Stimulated activated naive CD8-positive, alpha-beta T cell treated with anti-CD3 and anti-CD28 coated beads, Interleukin-15, Interleukin-2, amounts not matched to agents 100 U/mL and 50 U/mL, for 24 hours (primary cell): ENCODE measurements at regions not wholly inside any gene's neighbourhood (a gene's known extent, or its start where the extent isn't known, plus 50 kb on each side); places are given as distances from the start of the nearest gene placed in this dataset.

Source experiments
- ATAC-seq: fragments of 150-1000 bp; cut with Tn5 transposase; one replicate; pipeline ENCODE4 v1.10.0; 2021
- DNase-seq: peaks from one replicate; pipeline ENCODE4 v3.0.0; 2021

DNA sequence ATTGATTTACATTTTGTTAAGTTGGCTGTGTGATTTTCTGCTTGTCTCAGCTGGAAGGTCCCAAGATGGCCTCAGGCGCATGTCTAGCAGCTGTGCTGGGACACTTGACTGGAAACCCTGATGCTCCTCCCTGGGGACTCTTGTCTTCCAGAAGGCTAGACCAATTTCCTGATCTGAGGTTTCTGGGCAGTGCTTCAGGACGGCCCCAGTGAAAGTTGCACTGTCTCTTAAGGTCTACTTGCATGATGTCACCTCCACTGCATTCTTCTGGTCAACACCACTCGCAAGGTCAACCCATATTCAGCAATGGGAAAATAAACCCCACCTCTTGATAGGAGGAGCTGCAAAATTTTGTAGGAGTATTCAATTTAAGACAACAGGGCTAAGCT lies 116.0 kb downstream of the SALL1 start:
- DNase-seq, result no peak
- ATAC-seq, result no peak

DNA sequence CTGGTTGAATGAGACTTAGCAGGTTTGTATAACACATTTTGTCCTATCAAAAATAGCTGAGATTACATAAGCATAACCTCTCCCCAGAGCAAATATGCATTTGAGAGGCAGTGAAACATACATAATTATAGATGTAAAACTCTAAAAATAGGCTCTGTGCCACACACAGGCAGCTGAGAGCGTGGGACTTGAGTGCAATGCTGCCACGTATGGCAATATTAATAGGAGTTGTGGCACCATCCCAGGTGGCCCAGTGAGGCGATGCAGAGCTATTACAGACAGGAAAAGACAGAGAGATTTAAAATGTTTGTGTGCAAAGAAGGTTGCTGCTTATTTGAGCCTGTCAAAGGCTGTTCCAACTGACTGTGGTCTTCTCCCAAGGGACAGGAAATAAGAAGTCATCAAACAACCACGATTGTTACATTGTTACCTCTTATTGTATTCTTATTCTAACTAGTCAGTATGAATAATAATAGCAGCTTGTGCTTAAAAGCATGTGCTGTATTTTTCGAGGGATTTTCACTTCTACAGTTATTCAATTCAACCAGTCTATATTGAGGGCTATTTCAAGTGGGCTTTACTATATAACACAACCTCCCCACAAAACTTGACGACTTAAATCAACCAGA lies 116.5 kb downstream of the SALL1 start:
- ATAC-seq (no peak), DNase-seq (no peak)

DNA sequence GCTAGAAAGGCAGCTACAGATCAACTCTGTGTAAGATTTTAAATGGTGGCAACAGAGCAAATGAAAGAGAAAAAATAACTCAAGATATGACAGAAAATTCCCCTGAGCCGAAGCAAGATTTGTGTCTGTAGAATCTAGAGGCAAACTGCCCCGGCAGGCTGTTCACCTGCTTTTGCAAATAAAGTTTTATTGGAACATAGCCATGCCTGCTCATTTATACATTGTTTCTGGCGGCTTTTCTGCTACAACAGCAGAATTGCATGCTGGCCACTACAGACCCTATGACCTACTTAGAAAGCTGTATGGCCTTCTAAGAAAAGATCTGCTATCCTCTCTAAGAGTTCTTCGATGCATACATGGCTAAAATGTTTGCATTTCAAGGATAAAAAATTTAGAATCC lies 119.5 kb downstream of the SALL1 start:
- no peak for ATAC-seq
- no peak for DNase-seq

DNA sequence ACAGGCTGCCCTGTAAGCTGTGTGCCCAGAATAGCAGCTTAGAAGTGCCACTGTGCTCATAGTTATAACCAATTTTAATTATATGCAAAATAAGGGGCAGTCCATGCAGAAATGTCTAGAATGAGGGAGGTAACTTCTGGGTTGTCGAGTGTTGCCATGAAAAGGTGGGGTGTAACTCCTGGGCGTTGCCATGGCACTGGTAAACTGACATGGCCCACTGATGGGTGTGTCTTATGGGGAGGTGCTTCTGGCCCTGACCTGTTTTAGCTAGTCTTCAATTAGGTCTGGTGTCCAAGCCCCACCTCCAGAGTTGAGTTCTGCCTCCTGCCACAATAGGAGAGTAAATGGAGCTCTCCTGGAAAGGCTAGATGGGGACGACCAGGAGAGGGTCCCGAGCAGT lies 120.6 kb downstream of the SALL1 start:
- DNase-seq (no peak), ATAC-seq (no peak)

DNA sequence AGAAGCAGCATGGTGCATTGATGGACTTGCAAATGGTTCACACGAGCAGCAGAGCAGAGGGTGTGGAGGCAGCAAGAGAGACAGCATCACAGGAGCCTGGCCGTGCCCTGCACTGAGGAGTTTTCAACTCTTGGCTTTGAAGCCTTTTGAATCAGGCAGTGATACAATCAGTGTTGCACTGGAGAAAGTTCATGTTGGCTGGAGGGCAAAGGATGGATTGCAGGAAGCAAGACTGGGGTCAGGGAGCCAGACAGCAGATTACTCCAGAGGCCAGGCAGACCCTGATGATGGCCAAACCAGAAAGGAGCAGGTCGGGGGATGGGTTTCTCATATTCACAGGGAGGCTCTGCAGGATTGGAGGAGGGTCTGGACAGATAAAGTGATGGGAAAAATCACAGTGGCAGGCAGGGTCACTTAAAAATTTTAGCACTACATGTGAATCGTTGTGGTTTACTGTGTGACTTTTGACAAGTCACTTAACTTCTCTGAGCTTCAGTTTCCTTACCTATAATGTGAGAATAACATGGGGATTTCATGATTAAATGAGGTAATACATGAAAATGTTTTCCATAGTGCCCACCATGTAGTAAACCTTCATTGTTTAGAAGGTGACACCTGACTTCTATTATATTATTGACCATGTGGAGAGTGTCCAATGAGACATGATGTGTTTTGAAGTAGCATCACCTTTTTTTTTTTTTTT lies 125.3 kb downstream of the SALL1 start:
- no peak for DNase-seq
- ATAC-seq, result no peak

DNA sequence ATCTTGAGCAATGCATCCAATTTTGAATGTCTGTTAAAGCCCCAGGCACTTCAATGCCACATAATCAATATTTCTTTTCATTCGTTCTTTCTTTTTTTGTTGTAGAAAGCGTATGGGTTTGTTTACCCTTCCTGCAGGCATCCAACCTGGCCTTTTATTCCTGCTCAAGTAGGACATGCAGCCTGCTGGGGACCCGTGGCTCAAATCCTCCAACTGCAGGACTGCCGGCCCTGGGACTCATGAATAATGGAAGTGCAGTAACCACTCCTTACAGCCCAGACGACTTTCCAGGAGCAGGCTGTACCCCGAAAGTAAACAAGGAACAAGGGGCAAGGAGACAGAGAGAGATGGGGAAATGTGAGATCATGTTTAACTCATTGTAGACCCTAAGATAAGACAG lies 126.4 kb downstream of the SALL1 start:
- ATAC-seq, result no peak

DNA sequence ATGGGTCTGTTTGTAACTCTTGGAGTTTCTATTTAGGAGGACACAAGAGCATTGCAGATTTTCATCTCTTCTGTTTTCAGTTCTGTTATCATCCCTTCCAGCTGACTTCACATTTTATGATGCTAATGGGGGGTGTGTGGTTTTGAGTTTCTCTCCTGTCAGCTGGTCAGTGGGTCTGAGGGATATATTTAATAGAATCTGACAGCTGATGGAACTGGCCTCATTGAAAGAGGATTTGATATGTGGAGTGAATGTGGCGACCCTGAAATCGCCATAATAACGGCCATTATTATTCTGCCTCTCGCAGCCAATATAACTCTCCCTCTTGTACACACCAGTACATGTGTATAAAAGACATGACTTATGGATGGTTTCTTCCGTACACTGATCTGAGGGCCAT lies 128.1 kb downstream of the SALL1 start:
- ATAC-seq, result no peak
- DNase-seq, result no peak

More for the DNA sequence above, 126.4 kb downstream of the SALL1 start:
- no peak for DNase-seq

DNA sequence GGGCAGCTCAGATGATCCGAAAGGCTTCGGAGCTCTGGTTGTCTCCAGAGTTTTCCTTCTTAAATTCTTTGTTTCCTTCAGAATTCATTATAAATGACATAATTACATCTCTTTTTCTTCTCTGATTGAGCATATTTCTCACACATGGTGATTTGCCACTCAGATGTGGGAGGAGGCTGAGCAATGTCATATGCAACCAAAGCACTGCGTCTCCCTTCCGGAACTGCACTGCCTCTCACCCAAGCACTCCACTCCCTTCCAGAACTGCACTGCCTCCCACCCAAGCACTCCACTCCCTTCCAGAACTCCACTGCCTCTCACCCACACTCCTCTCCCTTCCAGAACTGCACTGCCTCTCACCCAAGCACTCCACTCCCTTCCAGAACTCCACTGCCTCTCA lies 131.5 kb downstream of the SALL1 start:
- no peak for DNase-seq

DNA sequence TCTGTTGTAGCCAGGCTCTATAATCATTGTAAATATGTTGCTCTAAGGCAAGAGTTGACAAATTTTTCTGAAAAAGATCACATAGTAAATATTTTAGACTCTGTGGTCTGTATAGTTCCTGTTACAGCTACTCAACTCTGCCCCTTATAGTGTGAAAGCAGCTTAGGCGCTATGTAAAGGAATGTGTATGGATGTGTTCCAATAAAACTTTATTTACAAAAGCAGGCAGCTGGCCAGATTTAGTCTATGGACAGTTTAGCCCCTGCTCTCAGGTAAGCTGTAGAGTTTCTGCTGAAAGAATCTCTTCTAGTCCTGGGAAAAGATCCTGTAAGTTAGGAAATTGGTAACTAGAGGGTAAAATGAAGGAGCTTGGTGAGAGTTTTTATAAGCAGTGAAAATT lies 133.1 kb downstream of the SALL1 start:
- DNase-seq, result no peak

More for the DNA sequence above, 131.5 kb downstream of the SALL1 start:
- ATAC-seq, result no peak

DNA sequence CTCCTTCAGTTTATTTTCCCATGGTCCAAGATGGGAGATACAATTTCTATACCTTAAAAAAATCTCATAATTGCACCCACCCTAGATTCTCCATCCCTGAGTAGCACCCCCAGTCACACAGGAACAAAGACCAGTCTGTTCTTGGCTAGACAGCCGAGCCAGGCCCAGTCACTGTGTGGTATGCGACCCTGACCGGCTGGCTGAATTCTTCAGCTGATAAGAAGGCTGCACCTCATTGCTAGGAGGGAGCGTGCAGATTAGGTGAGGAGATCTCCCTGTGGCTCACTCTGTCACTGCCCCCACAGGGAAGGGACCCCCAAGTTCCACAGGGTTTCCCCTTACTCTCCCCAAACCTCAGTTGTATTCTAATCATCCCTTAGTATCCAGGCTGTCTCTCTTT lies 138.7 kb downstream of the SALL1 start:
- ATAC-seq (no peak), DNase-seq (no peak)

More for the DNA sequence above, 133.1 kb downstream of the SALL1 start:
- no peak for ATAC-seq

DNA sequence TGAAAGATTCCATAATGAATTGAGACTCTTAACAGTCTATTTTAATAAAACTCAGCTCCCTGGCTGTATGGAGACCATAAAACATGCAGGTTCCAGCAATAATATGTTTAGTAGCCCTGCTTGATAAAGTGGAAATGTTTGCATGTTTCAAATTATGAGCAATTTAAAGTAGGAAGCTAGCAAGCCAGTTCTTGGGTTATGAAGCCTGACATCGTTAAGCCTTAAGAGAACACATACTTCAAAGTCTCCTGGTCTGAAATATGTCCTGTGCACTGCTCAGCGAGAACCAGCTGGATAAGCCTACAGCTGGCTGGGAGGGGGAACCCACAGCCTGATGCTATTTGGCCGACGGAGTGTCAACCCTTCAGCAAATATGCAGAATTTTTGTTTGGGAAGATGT lies 140.3 kb downstream of the SALL1 start:
- ATAC-seq, result no peak
- DNase-seq, result no peak

DNA sequence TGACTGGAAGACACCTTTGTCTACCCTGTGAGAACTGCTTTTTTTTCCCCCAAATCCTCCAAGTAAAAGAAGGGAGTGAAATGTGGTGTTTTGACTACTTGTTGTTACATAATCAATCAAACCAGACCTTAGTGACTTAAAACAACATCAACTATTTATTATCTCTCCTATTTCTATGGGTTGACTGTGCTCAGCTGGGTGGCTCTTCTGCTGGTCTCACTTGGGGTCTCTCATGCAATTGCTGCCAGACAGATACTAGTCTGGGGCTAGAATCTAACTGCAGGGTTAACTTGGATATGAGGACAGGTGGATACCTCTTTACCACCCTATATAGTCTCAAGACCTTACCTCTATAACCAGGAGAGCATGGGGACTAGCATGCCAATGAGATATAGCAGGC lies 141.3 kb downstream of the SALL1 start:
- DNase-seq, result no peak

DNA sequence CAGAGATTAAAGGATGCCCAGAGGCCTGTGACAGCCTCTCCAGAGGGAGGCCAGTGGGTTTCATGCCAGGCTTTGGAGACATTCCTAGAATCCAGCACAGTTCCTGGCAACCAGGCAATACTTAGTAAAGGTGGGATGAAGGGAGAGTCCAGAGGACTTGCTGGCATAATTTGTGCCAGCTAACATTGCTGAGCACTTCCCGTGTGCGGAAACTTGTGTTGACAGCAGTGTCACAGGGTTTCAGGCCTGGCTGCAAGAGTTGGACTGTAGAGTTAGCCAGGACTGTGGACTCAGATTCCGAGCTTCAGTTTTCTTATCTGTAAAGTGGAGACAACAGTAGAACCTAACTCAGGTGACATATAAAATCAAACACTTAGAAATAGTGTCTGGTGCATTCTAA lies 141.7 kb downstream of the SALL1 start:
- ATAC-seq (no peak), DNase-seq (no peak)

More for the DNA sequence above, 141.3 kb downstream of the SALL1 start:
- ATAC-seq, result no peak

DNA sequence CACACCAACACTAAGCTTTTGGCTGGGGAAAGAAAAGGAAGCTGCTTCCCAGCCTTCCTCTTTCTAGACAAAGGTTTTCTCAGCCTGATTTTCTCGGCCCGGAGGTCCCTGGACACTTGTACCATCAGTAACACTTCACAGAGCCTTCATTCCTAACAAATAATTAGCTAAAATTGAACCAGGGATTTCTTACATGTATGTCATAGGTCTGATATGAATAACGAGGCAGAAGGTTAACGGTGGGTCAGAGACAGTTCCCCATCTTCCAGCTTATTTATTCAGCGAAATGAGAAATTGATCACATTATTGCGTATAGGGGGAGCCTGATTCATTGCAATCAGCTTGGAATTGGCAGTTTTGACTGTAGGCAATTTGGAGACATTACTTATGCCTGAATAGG lies 142.5 kb downstream of the SALL1 start:
- ATAC-seq (no peak), DNase-seq (no peak)

DNA sequence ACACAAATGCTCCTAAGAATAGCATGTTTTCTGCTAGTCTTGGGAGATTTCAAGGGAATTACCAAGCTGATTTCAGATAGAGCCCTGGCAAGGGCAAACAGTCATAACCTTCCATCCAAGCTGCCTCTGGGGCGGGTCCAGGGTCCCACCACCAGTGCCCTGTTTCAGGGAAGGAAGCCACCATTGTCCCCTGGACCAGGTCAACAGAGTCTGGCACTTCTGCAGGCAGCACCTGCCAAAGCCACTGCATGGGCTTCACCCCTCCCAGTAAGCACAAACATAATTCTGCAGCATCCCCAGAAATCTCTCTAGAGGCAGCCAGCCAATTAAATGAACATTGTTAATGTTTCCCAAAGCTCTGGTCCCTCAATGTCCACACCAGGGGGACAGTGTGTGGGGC lies 143.0 kb downstream of the SALL1 start:
- no peak for DNase-seq
- ATAC-seq, result no peak

DNA sequence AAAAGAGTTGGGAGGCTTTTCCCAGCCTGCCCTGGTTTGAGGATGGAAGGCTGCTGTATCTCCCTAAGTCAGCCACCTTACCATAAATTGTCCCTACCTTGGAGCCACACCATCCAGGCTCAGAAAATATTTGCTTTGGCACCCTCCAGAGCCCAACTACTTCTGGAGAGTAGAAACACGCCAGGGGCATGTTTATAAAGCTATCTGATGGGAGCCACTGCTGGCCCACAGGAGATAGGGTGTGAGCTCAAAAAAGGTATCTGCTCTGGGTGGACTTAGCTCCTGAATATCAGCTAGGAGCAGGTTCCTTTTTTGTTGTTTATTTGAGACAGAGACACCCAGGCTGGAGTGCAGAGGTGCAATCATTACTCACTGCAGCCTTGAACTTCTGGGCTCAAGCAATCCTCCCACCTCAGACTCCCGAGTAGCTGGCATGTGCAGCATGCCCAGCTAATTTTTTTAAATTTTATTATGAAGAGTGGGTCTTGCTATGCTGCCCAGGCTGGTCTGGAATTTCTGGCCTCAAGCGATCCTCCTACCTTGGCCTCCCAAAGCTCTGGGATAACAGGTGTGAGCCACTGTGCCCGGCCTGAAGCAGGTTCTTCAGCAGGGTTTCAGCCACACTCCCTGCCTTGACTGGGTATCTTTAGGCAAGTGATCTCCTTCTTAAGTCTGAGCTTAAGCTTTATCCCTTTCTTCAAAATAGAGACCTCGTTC lies 147.1 kb downstream of the SALL1 start:
- ATAC-seq, result no peak
- no peak for DNase-seq

DNA sequence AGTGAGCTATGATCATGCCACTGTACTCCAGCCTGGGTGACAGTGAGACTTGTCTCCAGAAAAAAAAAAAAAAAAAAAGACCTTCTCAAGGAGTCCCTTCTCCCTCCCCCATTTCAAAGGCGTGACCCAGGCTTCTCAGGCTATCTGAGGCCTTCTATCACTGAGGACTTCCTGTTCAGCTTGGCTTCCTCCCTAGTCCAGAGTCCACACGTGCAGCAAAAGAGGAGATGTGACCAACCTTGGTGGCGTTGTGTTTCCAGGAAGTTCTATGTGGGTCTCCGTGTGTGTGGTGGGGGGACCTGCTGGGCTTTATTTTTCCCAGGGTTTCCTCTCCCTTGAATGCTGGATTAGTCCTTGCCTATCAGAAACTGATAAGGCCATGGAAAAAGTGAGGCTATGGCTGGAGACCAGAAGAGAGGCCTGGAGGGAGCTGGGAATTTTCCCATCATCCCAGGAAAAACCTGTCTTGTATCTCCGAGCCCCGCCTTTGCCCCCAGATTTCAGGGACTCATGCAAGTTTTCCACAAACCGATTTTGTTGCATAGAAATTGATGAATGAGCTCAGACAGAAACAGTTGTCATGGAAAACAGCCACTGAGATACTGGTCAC lies 148.1 kb downstream of the SALL1 start:
- ATAC-seq, result no peak
- no peak for DNase-seq

DNA sequence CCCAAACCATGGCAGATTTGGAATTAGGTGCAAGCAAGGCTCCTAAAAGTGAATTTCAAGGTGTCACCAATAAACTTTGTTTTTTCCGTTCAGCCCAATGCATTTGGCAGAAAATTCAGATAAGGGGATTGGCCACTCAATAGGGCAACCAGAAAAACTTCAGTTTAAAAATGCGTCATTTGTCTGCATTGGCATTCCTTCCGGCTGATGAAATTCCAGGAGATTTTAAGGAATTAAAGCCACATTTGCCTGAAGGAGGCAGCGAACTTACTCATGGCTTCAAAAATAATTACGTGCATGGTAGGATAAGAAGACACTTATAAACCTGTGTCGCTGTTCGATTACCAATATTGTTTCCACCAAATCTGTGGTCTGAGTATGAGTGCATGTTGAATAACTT lies 151.9 kb downstream of the SALL1 start:
- no peak for ATAC-seq

DNA sequence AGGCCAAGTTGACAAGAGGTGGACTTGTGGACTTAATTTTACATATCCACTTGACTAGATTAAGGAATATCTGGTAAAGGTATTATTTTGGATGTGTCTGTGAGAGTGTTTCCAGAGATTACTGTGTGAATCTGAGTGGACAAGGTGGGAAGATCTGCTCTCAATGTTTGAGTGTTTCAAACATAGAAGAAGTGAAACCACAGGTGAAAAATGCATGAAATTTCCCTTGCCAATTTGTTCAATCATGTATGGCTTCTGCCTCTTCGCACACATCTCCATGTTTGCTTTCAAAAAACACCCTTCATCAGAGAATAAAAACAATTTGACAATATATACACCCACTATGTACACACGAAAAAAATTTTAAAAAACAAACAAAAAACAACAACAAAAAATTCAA lies 152.7 kb downstream of the SALL1 start:
- DNase-seq (no peak), ATAC-seq (no peak)

More for the DNA sequence above, 151.9 kb downstream of the SALL1 start:
- no peak for DNase-seq

DNA sequence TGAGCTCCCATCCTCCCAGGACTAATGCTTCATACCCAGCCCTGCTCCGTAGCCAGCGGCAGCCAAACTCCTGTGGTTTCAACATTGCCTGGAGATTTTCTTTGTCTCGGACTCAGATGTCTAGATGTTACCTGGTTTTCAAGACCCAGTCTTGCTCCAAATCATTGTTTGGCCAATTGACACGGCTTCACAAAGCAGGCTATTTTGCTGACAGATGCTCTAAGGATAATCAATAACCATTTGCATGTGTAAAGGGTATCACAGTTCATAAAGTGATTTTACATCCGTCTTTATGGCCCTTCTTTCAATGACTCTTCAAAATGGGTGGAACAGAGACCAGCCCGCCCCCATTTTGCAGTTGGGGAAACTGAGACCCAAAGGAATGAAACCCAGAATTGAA lies 153.4 kb downstream of the SALL1 start:
- ATAC-seq, result no peak
- no peak for DNase-seq

DNA sequence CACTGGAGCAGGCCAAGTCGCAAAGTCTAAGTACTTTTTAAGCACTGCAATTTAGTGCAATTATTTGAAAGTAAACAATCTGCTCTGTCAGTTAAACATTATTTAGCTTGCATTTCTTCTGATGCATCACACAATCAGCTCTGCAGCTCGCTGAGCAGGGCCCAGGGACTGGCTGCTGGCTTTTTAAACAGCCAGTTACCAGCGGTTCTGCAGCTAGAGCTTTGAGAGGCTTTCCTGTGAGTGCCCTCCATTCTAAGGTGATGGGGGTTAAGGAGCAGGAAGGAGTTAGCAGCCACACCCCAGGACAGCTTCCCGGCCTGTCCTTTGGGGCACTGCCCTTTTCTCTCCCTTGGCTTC lies 154.3 kb downstream of the SALL1 start:
- DNase-seq, result no peak
- no peak for ATAC-seq

DNA sequence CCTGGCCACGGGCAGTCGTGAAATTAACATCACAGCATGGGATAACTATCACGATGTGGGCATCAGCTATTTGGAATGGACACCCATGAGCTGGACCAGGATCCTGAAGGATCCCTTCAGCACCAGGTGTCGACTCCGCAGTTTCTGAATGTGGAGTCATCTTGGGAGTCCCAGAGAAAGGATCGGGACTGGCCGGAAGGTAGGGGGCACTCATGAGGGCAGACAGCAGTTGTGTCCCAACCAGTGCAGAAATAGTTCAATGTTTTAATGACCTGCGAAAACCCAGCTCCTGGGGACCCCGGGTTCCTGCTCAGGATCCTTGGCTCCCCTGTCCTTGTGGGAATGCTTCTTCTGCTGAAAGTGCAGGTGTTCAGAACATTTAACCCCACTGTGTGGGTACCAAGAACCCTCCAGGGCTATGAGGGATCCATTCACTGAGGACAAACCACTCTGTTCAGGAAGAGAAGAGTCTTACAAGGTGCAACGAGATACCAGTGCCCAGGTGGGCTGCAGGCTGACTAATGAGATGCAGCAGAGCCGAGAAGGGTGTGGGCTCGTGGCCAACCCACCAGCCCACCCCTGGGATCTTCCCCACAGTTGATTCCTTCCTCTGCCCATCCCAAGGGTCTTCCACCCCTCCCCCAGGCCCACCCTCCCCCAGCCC lies 154.8 kb downstream of the SALL1 start:
- ATAC-seq (no peak), DNase-seq (no peak)

DNA sequence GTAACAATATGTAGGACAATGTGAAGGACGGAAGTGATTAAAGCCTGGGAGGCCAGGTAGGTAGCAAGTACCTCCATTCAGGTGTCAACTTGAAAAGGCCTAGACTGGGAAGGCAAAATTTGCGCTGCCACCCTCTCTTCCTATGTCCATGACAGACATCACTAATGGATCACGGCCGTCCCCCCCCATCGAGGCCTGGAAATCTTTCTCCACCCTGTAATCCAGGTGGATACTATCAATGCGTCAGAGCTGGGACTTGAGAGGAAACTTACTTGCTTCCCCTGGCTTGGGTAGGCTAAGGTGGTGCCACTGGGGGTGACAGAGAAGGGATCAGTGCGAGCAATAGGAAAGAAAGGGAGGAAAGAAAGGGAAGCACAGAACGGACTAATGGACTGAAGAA lies 156.1 kb downstream of the SALL1 start:
- no peak for ATAC-seq
- no peak for DNase-seq
